ENCODE measurements at regions not wholly inside any gene's neighbourhood (a gene's known extent, or its start where the extent isn't known, plus 50 kb on each side); places are given as distances from the start of the nearest gene placed in this dataset.

DNA sequence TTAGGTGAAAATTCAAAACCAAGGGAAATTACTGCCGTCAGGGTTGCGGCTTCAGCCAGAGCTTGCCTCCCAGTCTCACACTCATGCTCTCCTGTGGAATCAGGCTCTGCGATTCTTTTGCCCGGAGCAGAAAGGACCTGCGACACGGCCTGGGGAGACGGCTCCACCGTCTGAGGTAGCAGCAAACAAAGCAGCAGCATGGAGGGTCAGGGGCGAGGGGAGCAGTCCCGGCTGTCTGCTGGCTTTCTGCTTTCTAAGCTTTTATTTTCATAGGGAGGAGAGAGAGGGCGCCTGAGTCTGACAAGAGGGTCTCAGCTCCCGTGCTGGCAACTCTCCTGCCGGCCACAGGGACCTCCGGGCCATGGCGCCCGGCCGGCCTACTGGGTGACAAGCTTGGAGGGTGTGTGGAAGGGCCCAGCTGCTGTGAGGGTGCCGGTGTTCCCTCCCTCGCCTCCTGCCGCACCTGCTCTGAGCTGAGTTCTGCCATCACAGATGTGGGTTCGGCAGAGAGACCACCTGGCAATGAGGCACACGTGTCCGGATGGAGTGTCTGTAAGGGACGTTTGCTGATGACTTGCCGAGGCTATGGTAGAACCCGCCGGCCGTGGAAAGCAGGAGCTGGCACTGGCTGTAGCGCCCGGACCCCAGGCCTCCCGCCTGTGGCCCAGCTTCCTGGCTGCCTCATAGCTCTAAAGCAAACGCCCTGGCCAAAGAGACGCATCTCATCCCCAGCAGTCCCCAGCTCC is 66.2 kb upstream of the CTDP1 start:
- Histone ChIP-seq H3K9me3 (ENCODE audit: control insufficient read depth in 4 of 4, insufficient read depth in 3 of 4, low read length in 3 of 4) (peaks cover 0 to 5% (median 0%) of the 10 kb centered on the region in 4 donors), H3K27ac (ENCODE audit: low read depth in 1 of 2, low read length in 1 of 2) (no peak overlapping the region), H3K9ac (ENCODE audit: insufficient read depth in 1 of 2, low read length in 2 of 2) (no peak overlapping the region), H3K36me3 (ENCODE audit: control insufficient read depth in 4 of 4, insufficient read depth in 4 of 4, low read length in 4 of 4) (no peaks in the 10 kb centered on the region), H3K4me3 (no peak overlapping the region), H3K27me3 (ENCODE audit: control insufficient read depth in 3 of 3, insufficient read depth in 3 of 3, low read length in 2 of 3) (no peaks in the 10 kb centered on the region), H3K4me1 (ENCODE audit: control insufficient read depth in 5 of 5, insufficient read depth in 5 of 5, low read length in 5 of 5) (peaks cover 0 to 4% (median 0%) of the 10 kb centered on the region in 5 donors)
- TF ChIP-seq, protein P1, sequence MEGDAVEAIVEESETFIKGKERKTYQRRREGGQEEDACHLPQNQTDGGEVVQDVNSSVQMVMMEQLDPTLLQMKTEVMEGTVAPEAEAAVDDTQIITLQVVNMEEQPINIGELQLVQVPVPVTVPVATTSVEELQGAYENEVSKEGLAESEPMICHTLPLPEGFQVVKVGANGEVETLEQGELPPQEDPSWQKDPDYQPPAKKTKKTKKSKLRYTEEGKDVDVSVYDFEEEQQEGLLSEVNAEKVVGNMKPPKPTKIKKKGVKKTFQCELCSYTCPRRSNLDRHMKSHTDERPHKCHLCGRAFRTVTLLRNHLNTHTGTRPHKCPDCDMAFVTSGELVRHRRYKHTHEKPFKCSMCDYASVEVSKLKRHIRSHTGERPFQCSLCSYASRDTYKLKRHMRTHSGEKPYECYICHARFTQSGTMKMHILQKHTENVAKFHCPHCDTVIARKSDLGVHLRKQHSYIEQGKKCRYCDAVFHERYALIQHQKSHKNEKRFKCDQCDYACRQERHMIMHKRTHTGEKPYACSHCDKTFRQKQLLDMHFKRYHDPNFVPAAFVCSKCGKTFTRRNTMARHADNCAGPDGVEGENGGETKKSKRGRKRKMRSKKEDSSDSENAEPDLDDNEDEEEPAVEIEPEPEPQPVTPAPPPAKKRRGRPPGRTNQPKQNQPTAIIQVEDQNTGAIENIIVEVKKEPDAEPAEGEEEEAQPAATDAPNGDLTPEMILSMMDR (IDR thresholded peaks at IDR 0.05; ENCODE audit: control extremely low read depth, extremely low read depth), result no peak
- ATAC-seq (ENCODE audit: insufficient read depth, low FRiP score), result no peak
- WGBS, 2 donors, result 82 to 89% methylated on average over 33 of the region's 33 CpGs
- peak in 1 of 3 donors; percentile 9 for DNase-seq

DNA sequence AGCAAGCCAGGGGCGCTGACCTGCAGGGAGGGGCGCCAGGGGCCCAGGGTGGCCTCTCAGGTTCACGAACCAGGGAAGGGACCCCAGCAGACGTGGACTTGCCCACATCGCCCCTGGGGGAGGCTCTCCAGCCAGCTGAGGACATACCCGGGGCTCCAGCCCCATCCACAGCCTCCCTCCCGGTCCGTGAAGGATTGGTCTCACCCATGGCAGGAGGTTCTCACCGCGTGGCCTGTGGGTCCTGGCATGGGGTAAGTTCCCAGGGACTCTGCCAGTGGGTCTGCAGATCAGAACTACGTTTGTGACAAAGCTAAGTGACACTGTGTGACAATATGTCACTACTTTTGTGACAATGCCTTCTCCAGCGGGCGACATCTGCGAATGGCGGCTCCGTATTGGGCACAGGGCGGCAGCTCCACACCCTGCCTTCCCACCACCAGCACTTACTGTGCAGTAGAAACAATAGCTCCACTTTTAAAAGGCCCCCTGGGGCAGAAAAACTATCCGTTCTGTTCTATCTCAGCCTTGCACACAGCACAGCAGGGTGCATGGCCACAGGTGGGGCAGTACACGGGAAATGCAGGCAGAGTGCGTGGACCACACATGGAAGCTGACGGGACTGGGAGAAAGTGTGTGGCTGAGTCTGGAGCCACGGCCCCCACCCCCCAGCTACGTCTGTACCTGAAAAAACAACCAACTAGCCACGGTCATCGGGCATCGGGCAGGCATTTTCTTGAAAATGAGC is 65.2 kb upstream of the CTDP1 start:
- Histone ChIP-seq H3K36me3 (ENCODE audit: control insufficient read depth in 4 of 4, insufficient read depth in 4 of 4, low read length in 4 of 4) (no peaks in the 10 kb centered on the region), H3K27me3 (ENCODE audit: control insufficient read depth in 3 of 3, insufficient read depth in 3 of 3, low read length in 2 of 3) (no peaks in the 10 kb centered on the region), H3K9ac (ENCODE audit: insufficient read depth in 1 of 2, low read length in 2 of 2) (no peak overlapping the region), H3K4me3 (no peak overlapping the region), H3K9me3 (ENCODE audit: control insufficient read depth in 4 of 4, insufficient read depth in 3 of 4, low read length in 3 of 4) (peaks cover 0 to 5% (median 0%) of the 10 kb centered on the region in 4 donors), H3K27ac (ENCODE audit: low read depth in 1 of 2, low read length in 1 of 2) (no peak overlapping the region), H3K4me1 (ENCODE audit: control insufficient read depth in 5 of 5, insufficient read depth in 5 of 5, low read length in 5 of 5) (peaks cover 0 to 4% (median 0%) of the 10 kb centered on the region in 5 donors)
- DNase-seq (peak in 1 of 3 donors; percentile 4), ATAC-seq (ENCODE audit: insufficient read depth, low FRiP score) (no peak)
- TF ChIP-seq, protein P1 (IDR thresholded peaks at IDR 0.05; ENCODE audit: control extremely low read depth, extremely low read depth), result no peak
- WGBS, 2 donors, result 89 to 93% methylated on average over 26 of the region's 26 CpGs

DNA sequence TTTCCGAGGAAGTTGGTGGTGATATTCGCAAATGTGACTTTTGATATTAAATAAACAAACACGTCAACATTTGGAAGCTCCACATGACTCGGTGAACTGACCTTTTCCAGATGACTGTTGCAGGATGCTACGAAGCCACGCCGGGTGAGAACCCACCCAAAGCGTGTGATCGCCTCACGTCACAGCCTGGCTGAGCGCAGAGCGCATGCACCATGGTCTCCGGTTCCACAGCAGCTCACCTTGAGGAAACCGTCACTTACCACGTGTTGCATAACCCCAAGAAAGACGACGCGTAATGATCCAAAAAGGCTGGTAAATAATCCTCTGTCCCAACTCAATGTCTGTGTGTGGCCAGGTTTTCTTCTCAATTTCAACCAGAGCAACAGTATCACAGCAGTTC is 64.5 kb upstream of the CTDP1 start:
- H3K9me3 ChIP-seq (ENCODE audit: control insufficient read depth in 4 of 4, insufficient read depth in 3 of 4, low read length in 3 of 4), result peaks cover 0 to 8% (median 1%) of the 10 kb centered on the region in 4 donors
- no peak for DNase-seq
- TF ChIP-seq, protein P1 (IDR thresholded peaks at IDR 0.05; ENCODE audit: control extremely low read depth, extremely low read depth), result no peak
- no peak overlapping the region for H3K27ac ChIP-seq (ENCODE audit: low read depth in 1 of 2, low read length in 1 of 2)
- H3K4me3 ChIP-seq, result no peak overlapping the region
- peaks cover 0 to 4% (median 0%) of the 10 kb centered on the region in 5 donors for H3K4me1 ChIP-seq (ENCODE audit: control insufficient read depth in 5 of 5, insufficient read depth in 5 of 5, low read length in 5 of 5)
- no peaks in the 10 kb centered on the region for H3K36me3 ChIP-seq (ENCODE audit: control insufficient read depth in 4 of 4, insufficient read depth in 4 of 4, low read length in 4 of 4)
- no peak for ATAC-seq (ENCODE audit: insufficient read depth, low FRiP score)
- peaks cover 0 to 3% (median 0%) of the 10 kb centered on the region in 3 donors for H3K27me3 ChIP-seq (ENCODE audit: control insufficient read depth in 3 of 3, insufficient read depth in 3 of 3, low read length in 2 of 3)
- H3K9ac ChIP-seq (ENCODE audit: insufficient read depth in 1 of 2, low read length in 2 of 2), result no peak overlapping the region
- WGBS, 2 donors, result 74 to 83% methylated on average over 18 of the region's 18 CpGs

All from lung (tissue), 11 donors.